ENCODE measurements at regions not wholly inside any gene's neighbourhood (a gene's known extent, or its start where the extent isn't known, plus 50 kb on each side); places are given as distances from the start of the nearest gene placed in this dataset.

DNA sequence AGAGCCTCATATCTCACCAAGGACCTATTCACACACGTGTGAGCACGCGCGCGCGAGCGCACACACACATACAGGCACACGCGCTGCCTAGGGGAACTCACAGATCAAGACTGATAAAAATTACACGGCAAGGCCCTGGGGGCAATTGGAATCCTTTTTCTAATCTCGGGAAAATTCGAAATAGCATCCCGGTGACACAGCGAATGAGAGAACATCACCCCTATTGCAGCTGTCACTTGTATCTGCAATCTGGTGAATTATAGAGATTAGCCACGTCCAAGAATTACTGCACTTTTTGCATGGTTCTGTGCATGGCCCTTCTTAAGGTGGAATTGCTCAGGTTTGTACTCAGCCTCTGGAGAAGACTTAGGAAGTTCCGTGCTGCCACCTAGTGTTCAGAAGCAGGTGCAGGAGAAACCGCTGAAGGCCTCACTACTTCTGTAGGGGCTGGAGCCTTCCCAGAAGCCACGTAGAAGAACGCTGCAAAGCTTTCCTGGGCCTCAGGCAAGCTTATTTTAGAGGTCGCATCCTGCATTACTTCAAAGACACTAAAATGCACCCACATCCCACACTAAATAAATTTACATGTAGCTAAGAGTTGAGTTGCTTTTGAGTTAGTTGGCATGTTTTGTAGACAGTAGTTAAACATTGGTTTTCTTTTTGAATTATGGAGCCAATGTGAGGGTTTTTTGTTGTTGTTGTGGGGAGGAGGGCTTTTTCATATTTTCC is 229.2 kb upstream of the CAMK1G start:
- no peak overlapping the region for H3K4me2 ChIP-seq (ENCODE audit: insufficient read depth, low read length)
- no peaks in the 10 kb centered on the region for H3K9me3 ChIP-seq (ENCODE audit: insufficient read depth, low read length, severe bottlenecking)
- no peak overlapping the region for H3K27ac ChIP-seq (ENCODE audit: low read length)
- no peaks in the 10 kb centered on the region for H3K79me2 ChIP-seq (ENCODE audit: insufficient read depth, low read length)
- no peaks in the 10 kb centered on the region for H4K20me1 ChIP-seq (ENCODE audit: insufficient read depth, low read length)
- H3K36me3 ChIP-seq (ENCODE audit: insufficient read depth, low read length), result no peaks in the 10 kb centered on the region
- no peaks in the 10 kb centered on the region for H3K4me1 ChIP-seq (ENCODE audit: insufficient read depth, low read length)
- no peak overlapping the region for H2AFZ ChIP-seq (ENCODE audit: low read depth, low read length)
- peaks cover 18% of the 10 kb centered on the region for H3K27me3 ChIP-seq (ENCODE audit: insufficient read depth, low read length, poor library complexity)
- peak; percentile 73 for DNase-seq
- H3K9ac ChIP-seq (ENCODE audit: low read depth, low read length), result no peak overlapping the region
- no peak overlapping the region for H3K4me3 ChIP-seq (ENCODE audit: low read depth in 1 of 2, low read length in 2 of 2)
- peak; percentile 99 for ATAC-seq (ENCODE audit: insufficient read depth, low read depth)
- TF ChIP-seq EZH2 (IDR thresholded peaks at IDR 0.05; ENCODE audit: borderline replicate concordance, low read depth, low read length, severe bottlenecking) (no peak), CTCF (IDR thresholded peaks at IDR 0.05; ENCODE audit: borderline replicate concordance, extremely low read depth, low read length, poor library complexity, severe bottlenecking) (peak; percentile 93)

GRCh38 chr1:209354840-209355165 is 228.7 kb upstream of the CAMK1G start:
- H3K4me3 ChIP-seq (ENCODE audit: low read depth in 1 of 2, low read length in 2 of 2), result no peak overlapping the region
- TF ChIP-seq CTCF (IDR thresholded peaks at IDR 0.05; ENCODE audit: borderline replicate concordance, extremely low read depth, low read length, poor library complexity, severe bottlenecking) (no peak), EZH2 (IDR thresholded peaks at IDR 0.05; ENCODE audit: borderline replicate concordance, low read depth, low read length, severe bottlenecking) (no peak)
- H3K79me2 ChIP-seq (ENCODE audit: insufficient read depth, low read length), result no peaks in the 10 kb centered on the region
- H3K27me3 ChIP-seq (ENCODE audit: insufficient read depth, low read length, poor library complexity), result peaks cover 15% of the 10 kb centered on the region
- H3K27ac ChIP-seq (ENCODE audit: low read length), result no peak overlapping the region
- no peak overlapping the region for H3K9ac ChIP-seq (ENCODE audit: low read depth, low read length)
- no peaks in the 10 kb centered on the region for H3K36me3 ChIP-seq (ENCODE audit: insufficient read depth, low read length)
- no peak for ATAC-seq (ENCODE audit: insufficient read depth, low read depth)
- H3K4me2 ChIP-seq (ENCODE audit: insufficient read depth, low read length), result no peak overlapping the region
- H4K20me1 ChIP-seq (ENCODE audit: insufficient read depth, low read length), result no peaks in the 10 kb centered on the region
- H3K4me1 ChIP-seq (ENCODE audit: insufficient read depth, low read length), result no peaks in the 10 kb centered on the region
- H3K9me3 ChIP-seq (ENCODE audit: insufficient read depth, low read length, severe bottlenecking), result no peaks in the 10 kb centered on the region
- H2AFZ ChIP-seq (ENCODE audit: low read depth, low read length), result no peak overlapping the region
- DNase-seq, result no peak

DNA sequence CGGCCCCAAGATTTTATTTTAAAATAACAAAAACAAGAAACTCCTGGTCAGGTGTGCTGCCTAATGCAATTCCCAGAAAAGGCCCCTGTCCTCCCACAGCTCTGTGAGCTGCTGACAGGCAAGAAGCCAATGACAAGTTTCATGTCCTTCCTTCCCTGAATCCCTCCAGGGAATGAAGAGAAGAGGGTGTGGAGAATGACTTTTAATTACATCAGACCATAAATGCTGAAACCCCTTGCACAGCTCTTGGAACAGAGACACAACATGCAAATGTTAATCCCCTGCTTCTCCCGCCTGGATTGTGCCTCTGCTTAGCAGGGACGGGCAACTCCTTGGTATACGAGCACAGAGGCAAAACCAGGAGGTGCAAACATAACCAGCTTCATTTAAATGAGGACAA is 228.1 kb upstream of the CAMK1G start:
- no peak overlapping the region for H3K4me2 ChIP-seq (ENCODE audit: insufficient read depth, low read length)
- no peaks in the 10 kb centered on the region for H3K4me1 ChIP-seq (ENCODE audit: insufficient read depth, low read length)
- TF ChIP-seq EZH2 (IDR thresholded peaks at IDR 0.05; ENCODE audit: borderline replicate concordance, low read depth, low read length, severe bottlenecking), result no peak
- TF ChIP-seq CTCF (IDR thresholded peaks at IDR 0.05; ENCODE audit: borderline replicate concordance, extremely low read depth, low read length, poor library complexity, severe bottlenecking), result no peak
- no peak overlapping the region for H3K27ac ChIP-seq (ENCODE audit: low read length)
- H3K27me3 ChIP-seq (ENCODE audit: insufficient read depth, low read length, poor library complexity), result peaks cover 13% of the 10 kb centered on the region
- DNase-seq, result no peak
- no peak overlapping the region for H3K4me3 ChIP-seq (ENCODE audit: low read depth in 1 of 2, low read length in 2 of 2)
- no peak for ATAC-seq (ENCODE audit: insufficient read depth, low read depth)
- H2AFZ ChIP-seq (ENCODE audit: low read depth, low read length), result no peak overlapping the region
- H3K9ac ChIP-seq (ENCODE audit: low read depth, low read length), result no peak overlapping the region
- no peaks in the 10 kb centered on the region for H3K36me3 ChIP-seq (ENCODE audit: insufficient read depth, low read length)
- no peaks in the 10 kb centered on the region for H3K79me2 ChIP-seq (ENCODE audit: insufficient read depth, low read length)
- no peaks in the 10 kb centered on the region for H3K9me3 ChIP-seq (ENCODE audit: insufficient read depth, low read length, severe bottlenecking)
- no peaks in the 10 kb centered on the region for H4K20me1 ChIP-seq (ENCODE audit: insufficient read depth, low read length)

Measured in DND-41 (cell line).